Frontal cortex (tissue), 3 donors: ENCODE measurements at regions not wholly inside any gene's neighbourhood (a gene's known extent, or its start where the extent isn't known, plus 50 kb on each side); places are given as distances from the start of the nearest gene placed in this dataset.

Experiments
- DNase-seq, 2 donors: peaks; one replicate each; pipeline ENCODE4 v3.0.0; 2012; ENCODE audit warnings: low spot score in 2 of 2
- FAIRE-seq: peaks from 2 replicates; lab custom pipeline; 2012; peaks lifted over from hg19 to GRCh38; lab: Jason Lieb, UNC
- donor health status: control.
- donor health status: control.
- donor health status: control.

GRCh38 chr15:25624504-25625177 is 185.8 kb upstream of the UBE3A start:
- no peak for DNase-seq
- FAIRE-seq = no peak

- DNase-seq (no peak), FAIRE-seq (no peak)
These were observed 184.9 kb upstream of the UBE3A start for GRCh38 chr15:25623708-25624107.

- no peak for DNase-seq
- FAIRE-seq = no peak
These were observed 181.6 kb upstream of the UBE3A start for GRCh38 chr15:25620466-25620865.

GRCh38 chr15:25619761-25620160 is 180.9 kb upstream of the UBE3A start:
- no peak for FAIRE-seq
- no peak for DNase-seq

GRCh38 chr15:25619076-25619475 is 180.3 kb upstream of the UBE3A start:
- DNase-seq (no peak), FAIRE-seq (no peak)

- DNase-seq (no peak), FAIRE-seq (no peak)
These were observed 179.3 kb upstream of the UBE3A start for GRCh38 chr15:25618161-25618560.

GRCh38 chr15:25616471-25616870 is 177.6 kb upstream of the UBE3A start:
- FAIRE-seq = no peak
- no peak for DNase-seq

GRCh38 chr15:25613134-25613533 is 174.3 kb upstream of the UBE3A start:
- FAIRE-seq (no peak), DNase-seq (no peak)

GRCh38 chr15:25611603-25612002 is 172.8 kb upstream of the UBE3A start:
- DNase-seq (peak in 1 of 2 donors; percentile 8), FAIRE-seq (no peak)

- no peak for FAIRE-seq
These were observed 170.5 kb upstream of the UBE3A start for GRCh38 chr15:25609371-25609770.

GRCh38 chr15:25608926-25609325 is 170.1 kb upstream of the UBE3A start:
- DNase-seq (no peak), FAIRE-seq (no peak)

More at GRCh38 chr15:25609371-25609770, 170.5 kb upstream of the UBE3A start:
- DNase-seq = no peak

- DNase-seq (no peak), FAIRE-seq (no peak)
These were observed 166.3 kb upstream of the UBE3A start for GRCh38 chr15:25605151-25605550.

GRCh38 chr15:25600751-25601150 is 161.9 kb upstream of the UBE3A start:
- DNase-seq (no peak), FAIRE-seq (no peak)

GRCh38 chr15:25597571-25597970 is 158.7 kb upstream of the UBE3A start:
- FAIRE-seq (no peak), DNase-seq (no peak)

- DNase-seq (no peak), FAIRE-seq (no peak)
These were observed 158.1 kb upstream of the UBE3A start for GRCh38 chr15:25596644-25597562.

GRCh38 chr15:25587616-25588340 is 149.0 kb upstream of the UBE3A start:
- no peak for DNase-seq
- FAIRE-seq = no peak

- no peak for FAIRE-seq
- DNase-seq = no peak
These were observed 144.1 kb upstream of the UBE3A start for GRCh38 chr15:25582886-25583285.

- DNase-seq = no peak
- no peak for FAIRE-seq
These were observed 140.3 kb upstream of the UBE3A start for GRCh38 chr15:25579127-25579526.

GRCh38 chr15:25572191-25572590 is 133.4 kb upstream of the UBE3A start:
- FAIRE-seq = no peak

GRCh38 chr15:25568751-25569150 is 129.9 kb upstream of the UBE3A start:
- DNase-seq = no peak

More at GRCh38 chr15:25572191-25572590, 133.4 kb upstream of the UBE3A start:
- DNase-seq = no peak

More at GRCh38 chr15:25568751-25569150, 129.9 kb upstream of the UBE3A start:
- FAIRE-seq = no peak
